Urinary bladder (tissue), 3 donors: ENCODE measurements at regions not wholly inside any gene's neighbourhood (a gene's known extent, or its start where the extent isn't known, plus 50 kb on each side); places are given as distances from the start of the nearest gene placed in this dataset.

ENCODE experiments used
- DNase-seq: peaks from one replicate; pipeline ENCODE4 v3.0.0-alpha.2; 2015; ENCODE audit errors: extremely low spot score
- H3K27ac ChIP-seq: one replicate; pipeline ENCODE4 v1.5.1; 2013; ENCODE audit warnings: low read depth, mild to moderate bottlenecking, moderate library complexity
- H3K36me3 ChIP-seq: one replicate; pipeline ENCODE4 v1.6.1; 2013; ENCODE audit warnings: mild to moderate bottlenecking, moderate library complexity; ENCODE audit not compliant: insufficient read depth
- H3K4me1 ChIP-seq: one replicate; pipeline ENCODE4 v1.6.1; 2013; ENCODE audit warnings: mild to moderate bottlenecking, moderate library complexity; ENCODE audit not compliant: insufficient read depth
- H3K4me3 ChIP-seq: one replicate; pipeline ENCODE4 v1.5.1; 2013; ENCODE audit warnings: low read depth, low read length
- WGBS: extraction: QIAGEN DNeasy Blood & Tissue Kit; methylation state at CpG from one replicate; pipeline ENCODE4 v1.1.7; 2013; 5-methylcytosine and 5-hydroxymethylcytosine counted together
- donor health status: healthy with polysubstance abuse.
- donor health status: healthy.

GRCh38 chr5:2119573-2119972 lies 236.8 kb upstream of the IRX4 start:
- DNase-seq = no peak
- Histone ChIP-seq H3K27ac (no peak overlapping the region), H3K4me1 (no peaks in the 10 kb centered on the region), H3K36me3 (no peaks in the 10 kb centered on the region), H3K4me3 (no peak overlapping the region)
- WGBS = 20% methylated on average over 6 of the region's 6 CpGs

- 79% methylated on average over 9 of the region's 9 CpGs for WGBS
- Histone ChIP-seq H3K4me1 (no peaks in the 10 kb centered on the region), H3K36me3 (no peaks in the 10 kb centered on the region), H3K27ac (no peak overlapping the region), H3K4me3 (no peak overlapping the region)
- no peak for DNase-seq
Measured at GRCh38 chr5:2113348-2114131, 230.8 kb upstream of the IRX4 start.

- no peak for DNase-seq
- WGBS = 65% methylated on average over 28 of the region's 28 CpGs
- Histone ChIP-seq H3K4me3 (no peak overlapping the region), H3K4me1 (no peaks in the 10 kb centered on the region), H3K27ac (no peak overlapping the region), H3K36me3 (no peaks in the 10 kb centered on the region)
Measured at GRCh38 chr5:2112173-2113025, 229.7 kb upstream of the IRX4 start.

- DNase-seq = no peak
- WGBS = 89% methylated on average over 36 of the region's 36 CpGs
- Histone ChIP-seq H3K4me3 (no peak overlapping the region), H3K4me1 (no peaks in the 10 kb centered on the region), H3K36me3 (no peaks in the 10 kb centered on the region), H3K27ac (no peak overlapping the region)
Measured at GRCh38 chr5:2111569-2112105, 228.9 kb upstream of the IRX4 start.

- Histone ChIP-seq H3K4me1 (no peaks in the 10 kb centered on the region), H3K36me3 (no peaks in the 10 kb centered on the region), H3K4me3 (no peak overlapping the region), H3K27ac (no peak overlapping the region)
- WGBS = 85% methylated on average over 17 of the region's 17 CpGs
- no peak for DNase-seq
Measured at GRCh38 chr5:2110934-2111462, 228.3 kb upstream of the IRX4 start.

GRCh38 chr5:2110137-2110933 lies 227.6 kb upstream of the IRX4 start:
- 83% methylated on average over 19 of the region's 19 CpGs for WGBS
- Histone ChIP-seq H3K4me1 (no peaks in the 10 kb centered on the region), H3K36me3 (no peaks in the 10 kb centered on the region), H3K27ac (no peak overlapping the region), H3K4me3 (no peak overlapping the region)
- no peak for DNase-seq

GRCh38 chr5:2109566-2109965 lies 226.8 kb upstream of the IRX4 start:
- Histone ChIP-seq H3K36me3 (no peaks in the 10 kb centered on the region), H3K27ac (no peak overlapping the region), H3K4me1 (no peaks in the 10 kb centered on the region), H3K4me3 (no peak overlapping the region)
- WGBS = 64% methylated on average over 5 of the region's 5 CpGs
- DNase-seq = no peak

- Histone ChIP-seq H3K4me3 (no peak overlapping the region), H3K4me1 (no peaks in the 10 kb centered on the region), H3K27ac (no peak overlapping the region), H3K36me3 (no peaks in the 10 kb centered on the region)
- DNase-seq = no peak
- 88% methylated on average over 2 of the region's 2 CpGs for WGBS
Measured at GRCh38 chr5:2106721-2107120, 224.0 kb upstream of the IRX4 start.

- Histone ChIP-seq H3K27ac (no peak overlapping the region), H3K4me3 (no peak overlapping the region), H3K36me3 (no peaks in the 10 kb centered on the region), H3K4me1 (no peaks in the 10 kb centered on the region)
- WGBS = 85% methylated on average over 12 of the region's 12 CpGs
- DNase-seq = no peak
Measured at GRCh38 chr5:2105141-2105540, 222.4 kb upstream of the IRX4 start.

GRCh38 chr5:2103940-2104339 lies 221.2 kb upstream of the IRX4 start:
- no peaks in the 10 kb centered on the region for H3K4me1 ChIP-seq
- no peak for DNase-seq
- H3K36me3 ChIP-seq = no peaks in the 10 kb centered on the region
- WGBS = 52% methylated on average over 6 of the region's 6 CpGs
- H3K27ac ChIP-seq = no peak overlapping the region
- no peak overlapping the region for H3K4me3 ChIP-seq

- Histone ChIP-seq H3K36me3 (no peaks in the 10 kb centered on the region), H3K27ac (no peak overlapping the region), H3K4me1 (no peaks in the 10 kb centered on the region), H3K4me3 (no peak overlapping the region)
- no peak for DNase-seq
- WGBS = 80% methylated on average over 36 of the region's 36 CpGs
Measured at GRCh38 chr5:2102819-2103776, 220.4 kb upstream of the IRX4 start.

- 75% methylated on average over 6 of the region's 6 CpGs for WGBS
Measured at GRCh38 chr5:2101685-2102084, 219.0 kb upstream of the IRX4 start.

More at GRCh38 chr5:2101685-2102084, 219.0 kb upstream of the IRX4 start:
- no peaks in the 10 kb centered on the region for H3K36me3 ChIP-seq
- no peak overlapping the region for H3K27ac ChIP-seq
- H3K4me3 ChIP-seq = no peak overlapping the region
- no peaks in the 10 kb centered on the region for H3K4me1 ChIP-seq
- DNase-seq = no peak
